K562 (cell line): ENCODE measurements at regions not wholly inside any gene's neighbourhood (a gene's known extent, or its start where the extent isn't known, plus 50 kb on each side); places are given as distances from the start of the nearest gene placed in this dataset.

Source experiments
- ATAC-seq: fragments of 200-7000 bp; cut with Tn5 transposase; 3 replicates; pipeline ENCODE4 v1.9.1; 2020; ENCODE audit warnings: moderate library complexity
- BruUV-seq: library from RNA; stranded (reverse); fragments of 400-500 nt; replicated peaks from 2 replicates; lab custom pipeline; 2021; lab: Mats Ljungman, UMichigan
- CTCF ChIA-PET: fragments of 300-600 bp; formaldehyde crosslinking; extraction: SDS; loops from one replicate; lab custom pipeline; 2021; ENCODE audit warnings: low intra/inter-chr PET ratio; lab: Yijun Ruan, JAX
- POLR2A ChIA-PET: fragments of 300-600, 350-650 bp; sonication (Branson Sonifier 250); formaldehyde crosslinking; extraction: SDS; loops from one replicate; lab custom pipeline; 2021; ENCODE audit warnings: antibody characterized with exemption, inconsistent platforms; lab: Yijun Ruan, JAX
- DNase-seq, 4 experiments: peaks; one replicate each; pipeline versions ENCODE4 v3.0.0 to v3.0.0-alpha.2; 2011 to 2018; ENCODE audit warnings: low spot score in 3 of 4, mixed read lengths in 3 of 4; ENCODE audit errors: extremely low read depth in 1 of 4
- FAIRE-seq: peaks from 2 replicates; lab custom pipeline; 2011; peaks lifted over from hg19 to GRCh38; lab: Jason Lieb, UNC
- H2AFZ ChIP-seq: 2 replicates; pipeline ENCODE4 v1.6.0; 2011; ENCODE audit warnings: low read depth, low read length, control low read depth, inconsistent platforms
- H3K27ac ChIP-seq: fragments of 200-600 bp; 3 replicates; pipeline ENCODE4 v1.8.0; 2011; ENCODE audit warnings: low read depth, mild to moderate bottlenecking, control low read depth, inconsistent platforms, low read length, moderate library complexity, mixed read lengths; ENCODE audit errors: extremely low read depth
- H3K27me3 ChIP-seq, 2 experiments: fragments of 300-600 bp in 1 of 2; 2 replicates in 1 of 2; 3 replicates in 1 of 2; pipeline versions ENCODE4 v1.6.0 to v1.8.0; 2011; ENCODE audit warnings: inconsistent platforms in 2 of 2, low read length in 2 of 2, mild to moderate bottlenecking in 1 of 2, mixed read lengths in 1 of 2, moderate library complexity in 1 of 2; ENCODE audit not compliant: control insufficient read depth in 2 of 2, insufficient read depth in 2 of 2
- H3K36me3 ChIP-seq: fragments of 300-600 bp; 3 replicates; pipeline ENCODE4 v1.8.0; 2011; ENCODE audit warnings: mild to moderate bottlenecking, low read length, inconsistent platforms; ENCODE audit not compliant: control insufficient read depth, insufficient read depth
- H3K4me1 ChIP-seq, 2 experiments: fragments of 200-600 bp in 1 of 2; replicated peaks in 1 of 2; 2 replicates in 1 of 2; 3 replicates in 1 of 2; pipeline versions ENCODE4 v1.5.1 to v1.8.0; 2011; ENCODE audit warnings: inconsistent platforms in 2 of 2, low read length in 2 of 2, mild to moderate bottlenecking in 1 of 2, mixed read lengths in 1 of 2, moderate library complexity in 1 of 2; ENCODE audit not compliant: control insufficient read depth in 2 of 2, insufficient read depth in 2 of 2
- H3K4me2 ChIP-seq: 2 replicates; pipeline ENCODE4 v1.6.1; 2011; ENCODE audit warnings: low read length, control low read depth, inconsistent platforms, mixed read lengths; ENCODE audit not compliant: insufficient read depth
- H3K4me3 ChIP-seq: fragments of 200-600 bp; sonication (generic), shearing (Covaris generic); 2 replicates; pipeline ENCODE4 v1.5.1; 2016; ENCODE audit warnings: control low read depth, inconsistent platforms
- H3K79me2 ChIP-seq: fragments of 200-600 bp; 3 replicates; pipeline ENCODE4 v1.8.0; 2011; ENCODE audit warnings: low read length, inconsistent platforms; ENCODE audit not compliant: control insufficient read depth, insufficient read depth
- H3K9ac ChIP-seq, 2 experiments: 2 replicates each; pipeline versions ENCODE4 v1.6.0 to v1.6.1; 2011; ENCODE audit warnings: low read depth in 2 of 2, low read length in 2 of 2, control low read depth in 1 of 2, inconsistent platforms in 1 of 2, mild to moderate bottlenecking in 1 of 2, mixed read lengths in 1 of 2; ENCODE audit not compliant: insufficient read depth in 1 of 2
- H3K9me1 ChIP-seq: one replicate; pipeline ENCODE4 v1.6.0; 2011; ENCODE audit warnings: inconsistent platforms, mild to moderate bottlenecking, low read length, moderate library complexity; ENCODE audit not compliant: control insufficient read depth, insufficient read depth
- H3K9me3 ChIP-seq: replicated peaks from 2 replicates; pipeline ENCODE4 v1.5.1; 2011; ENCODE audit warnings: low read depth, low read length, inconsistent platforms; ENCODE audit not compliant: control insufficient read depth, insufficient read depth
- H4K20me1 ChIP-seq: replicated peaks from 2 replicates; pipeline ENCODE4 v1.6.1; 2011; ENCODE audit warnings: low read length, inconsistent platforms, mixed read lengths; ENCODE audit not compliant: control insufficient read depth, insufficient read depth
- ARID1B ChIP-seq: fragments of 450-650 bp; IDR thresholded peaks from 2 replicates; pipeline ENCODE4 v1.6.1; 2016; ENCODE audit warnings: antibody characterized with exemption, mild to moderate bottlenecking, inconsistent platforms
- BRCA1 ChIP-seq, 2 experiments: fragments of 450-650 bp in 1 of 2; sonication (generic) in 1 of 2; formaldehyde crosslinking in 1 of 2; IDR thresholded peaks; 2 replicates each; pipeline versions ENCODE4 v1.5.0 to v1.6.1; 2017 to 2020; ENCODE audit warnings: mild to moderate bottlenecking in 1 of 2, missing genetic modification reagents in 1 of 2
- CBFA2T2 ChIP-seq: fragments of 450-650 bp; conservative IDR thresholded peaks from 2 replicates; pipeline ENCODE4 v1.6.1; 2017; ENCODE audit warnings: mild to moderate bottlenecking
- CHCHD3 ChIP-seq: fragments of 250-450 bp; sonication (Bioruptor Pico); IDR thresholded peaks from 2 replicates; pipeline ENCODE4 v2.1.2; 2022; ENCODE audit warnings: mild to moderate bottlenecking
- HEY1 ChIP-seq: fragments of 250-450 bp; sonication (Bioruptor Pico); IDR thresholded peaks from 2 replicates; pipeline ENCODE4 v1.5.0; 2020; ENCODE audit warnings: mild to moderate bottlenecking, moderate library complexity, borderline replicate concordance
- KLF13 ChIP-seq: fragments of 450-650 bp; IDR thresholded peaks from 2 replicates; pipeline ENCODE4 v1.6.1; 2016; ENCODE audit warnings: missing genetic modification characterization, low read depth, mild to moderate bottlenecking, missing compliant biosample characterization, moderate library complexity, borderline replicate concordance
- POLR2AphosphoS5 ChIP-seq: IDR thresholded peaks from 2 replicates; pipeline ENCODE4 v1.6.1; 2011; ENCODE audit warnings: mild to moderate bottlenecking, low read depth, low read length, moderate library complexity; ENCODE audit not compliant: control insufficient read depth, insufficient read depth
- RFX5 ChIP-seq: IDR thresholded peaks from 2 replicates; pipeline ENCODE4 v1.6.1; 2011; ENCODE audit warnings: low read depth, mild to moderate bottlenecking, improper control_type of control experiment, low read length
- SP2 ChIP-seq: IDR thresholded peaks from 2 replicates; pipeline ENCODE4 v1.6.1; 2011; ENCODE audit warnings: mild to moderate bottlenecking, low read depth, low read length, moderate library complexity; ENCODE audit not compliant: poor library complexity, severe bottlenecking; ENCODE audit errors: extremely low read depth
- TBL1XR1 ChIP-seq, 2 experiments: IDR thresholded peaks; 2 replicates each; pipeline ENCODE4 v1.6.1; 2012; ENCODE audit warnings: improper control_type of control experiment in 2 of 2, low read length in 2 of 2, mild to moderate bottlenecking in 1 of 2
- ZNF316 ChIP-seq: fragments of 450-650 bp; IDR thresholded peaks from 2 replicates; pipeline ENCODE4 v1.6.1; 2016
- ZSCAN32 ChIP-seq: fragments of 450-650 bp; formaldehyde crosslinking; IDR thresholded peaks from 2 replicates; pipeline ENCODE4 v1.4.0; 2020; ENCODE audit warnings: mild to moderate bottlenecking, moderate library complexity
- WGBS: fragments of 100-300 bp; shearing (Covaris generic); methylation state at CpG from one replicate; pipeline ENCODE4 v1.1.6; 2016; ENCODE audit warnings: low coverage, mixed read lengths; ENCODE audit not compliant: insufficient coverage; ENCODE audit errors: missing lambda C conversion rate; 5-methylcytosine and 5-hydroxymethylcytosine counted together
- in situ Hi-C: fragments of 300-500 bp; cut with MboI; formaldehyde crosslinking; loops from 4 replicates; pipeline ENCODE4 v1.15.0; 2018; ENCODE audit warnings: inconsistent platforms, mixed read lengths
- intact Hi-C: fragments of 100-400 bp; cut with micrococcal nuclease; formaldehyde crosslinking; loops from 2 replicates; pipeline ENCODE4 v1.14.2; 2022
- TF ChIP-seq, protein P1 (sequence below), 2 experiments: fragments of 450-650 bp in 1 of 2; sonication (generic) in 1 of 2; formaldehyde crosslinking; conservative IDR thresholded peaks; 2 replicates each; pipeline versions ENCODE4 v1.4.0 to v1.8.1; 2020 to 2022; ENCODE audit warnings: mild to moderate bottlenecking in 1 of 2, missing genetic modification reagents in 1 of 2
- TF ChIP-seq, protein P2 (sequence below): sonication (generic); formaldehyde crosslinking; IDR thresholded peaks from 2 replicates; pipeline ENCODE4 v1.8.1; 2023; ENCODE audit warnings: mild to moderate bottlenecking, missing genetic modification reagents
- TF ChIP-seq, protein P3 (sequence below): fragments of 250-450 bp; sonication (Bioruptor Pico); IDR thresholded peaks from 2 replicates; pipeline ENCODE4 v1.4.0; 2020; ENCODE audit warnings: mild to moderate bottlenecking
- TF ChIP-seq, protein P4 (sequence below), 2 experiments: fragments of 450-650 bp in 1 of 2; sonication (generic) in 1 of 2; formaldehyde crosslinking in 1 of 2; IDR thresholded peaks in 1 of 2; conservative IDR thresholded peaks in 1 of 2; 2 replicates each; pipeline versions ENCODE4 v1.6.1 to v1.8.1; 2016 to 2023; ENCODE audit warnings: mild to moderate bottlenecking in 2 of 2, moderate library complexity in 2 of 2, inconsistent platforms in 1 of 2, missing genetic modification reagents in 1 of 2

DNA sequence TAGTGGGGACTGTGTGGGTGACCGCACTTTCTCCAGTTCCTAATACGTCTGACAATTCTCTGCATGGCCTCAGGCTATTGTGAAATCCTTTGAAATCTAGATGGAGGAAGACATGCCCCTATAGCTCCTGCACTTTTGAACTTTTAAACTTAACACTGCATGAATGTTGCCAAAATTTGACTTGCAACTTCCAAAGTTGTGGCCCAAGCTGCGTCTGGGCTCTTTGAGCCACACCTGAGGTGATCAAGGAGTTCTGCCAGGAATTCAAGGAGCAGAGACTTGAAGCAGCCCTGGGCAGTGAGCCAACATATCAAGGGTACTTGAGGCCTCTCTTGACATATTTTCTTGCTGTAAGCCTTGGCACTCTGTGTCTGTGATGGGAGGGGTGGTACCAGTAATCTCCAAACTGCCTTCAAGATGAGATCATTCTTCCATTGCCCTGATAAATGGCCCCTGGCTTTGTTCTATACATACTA lies 1336.1 kb upstream of the CDH9 start:
- Histone ChIP-seq H3K27ac (no peak overlapping the region), H3K9me3 (no peaks in the 10 kb centered on the region), H3K9me1 (no peaks in the 10 kb centered on the region), H4K20me1 (no peaks in the 10 kb centered on the region)
- 4% methylated on average over 3 of the region's 3 CpGs for WGBS
- no peak for DNase-seq
- in situ Hi-C loops, result no loop called here
- POLR2A ChIA-PET, result no interaction called here
- TF ChIP-seq RFX5, result no peak
- TF ChIP-seq KLF13 (tag), result no peak
- TF ChIP-seq TBL1XR1 (IDR thresholded peaks at IDR 0.05; ENCODE audit: low read length in 2 of 2), result no peak
- no peak for TF ChIP-seq ZSCAN32 (CRISPR knock-in tag)
- TF ChIP-seq, protein P1, sequence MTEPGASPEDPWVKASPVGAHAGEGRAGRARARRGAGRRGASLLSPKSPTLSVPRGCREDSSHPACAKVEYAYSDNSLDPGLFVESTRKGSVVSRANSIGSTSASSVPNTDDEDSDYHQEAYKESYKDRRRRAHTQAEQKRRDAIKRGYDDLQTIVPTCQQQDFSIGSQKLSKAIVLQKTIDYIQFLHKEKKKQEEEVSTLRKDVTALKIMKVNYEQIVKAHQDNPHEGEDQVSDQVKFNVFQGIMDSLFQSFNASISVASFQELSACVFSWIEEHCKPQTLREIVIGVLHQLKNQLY (CRISPR knock-in tag; conservative IDR thresholded peaks at IDR 0.05), result no peak
- TF ChIP-seq POLR2AphosphoS5, result no peak
- TF ChIP-seq, protein P2, sequence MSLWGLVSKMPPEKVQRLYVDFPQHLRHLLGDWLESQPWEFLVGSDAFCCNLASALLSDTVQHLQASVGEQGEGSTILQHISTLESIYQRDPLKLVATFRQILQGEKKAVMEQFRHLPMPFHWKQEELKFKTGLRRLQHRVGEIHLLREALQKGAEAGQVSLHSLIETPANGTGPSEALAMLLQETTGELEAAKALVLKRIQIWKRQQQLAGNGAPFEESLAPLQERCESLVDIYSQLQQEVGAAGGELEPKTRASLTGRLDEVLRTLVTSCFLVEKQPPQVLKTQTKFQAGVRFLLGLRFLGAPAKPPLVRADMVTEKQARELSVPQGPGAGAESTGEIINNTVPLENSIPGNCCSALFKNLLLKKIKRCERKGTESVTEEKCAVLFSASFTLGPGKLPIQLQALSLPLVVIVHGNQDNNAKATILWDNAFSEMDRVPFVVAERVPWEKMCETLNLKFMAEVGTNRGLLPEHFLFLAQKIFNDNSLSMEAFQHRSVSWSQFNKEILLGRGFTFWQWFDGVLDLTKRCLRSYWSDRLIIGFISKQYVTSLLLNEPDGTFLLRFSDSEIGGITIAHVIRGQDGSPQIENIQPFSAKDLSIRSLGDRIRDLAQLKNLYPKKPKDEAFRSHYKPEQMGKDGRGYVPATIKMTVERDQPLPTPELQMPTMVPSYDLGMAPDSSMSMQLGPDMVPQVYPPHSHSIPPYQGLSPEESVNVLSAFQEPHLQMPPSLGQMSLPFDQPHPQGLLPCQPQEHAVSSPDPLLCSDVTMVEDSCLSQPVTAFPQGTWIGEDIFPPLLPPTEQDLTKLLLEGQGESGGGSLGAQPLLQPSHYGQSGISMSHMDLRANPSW (CRISPR knock-in tag), result no peak
- no peak for TF ChIP-seq ZNF316
- TF ChIP-seq CBFA2T2, result no peak
- TF ChIP-seq SP2, result no peak
- no peak for TF ChIP-seq ARID1B
- TF ChIP-seq HEY1 (CRISPR knock-in tag), result no peak
- TF ChIP-seq CHCHD3 (CRISPR knock-in tag), result no peak
- TF ChIP-seq, protein P3, sequence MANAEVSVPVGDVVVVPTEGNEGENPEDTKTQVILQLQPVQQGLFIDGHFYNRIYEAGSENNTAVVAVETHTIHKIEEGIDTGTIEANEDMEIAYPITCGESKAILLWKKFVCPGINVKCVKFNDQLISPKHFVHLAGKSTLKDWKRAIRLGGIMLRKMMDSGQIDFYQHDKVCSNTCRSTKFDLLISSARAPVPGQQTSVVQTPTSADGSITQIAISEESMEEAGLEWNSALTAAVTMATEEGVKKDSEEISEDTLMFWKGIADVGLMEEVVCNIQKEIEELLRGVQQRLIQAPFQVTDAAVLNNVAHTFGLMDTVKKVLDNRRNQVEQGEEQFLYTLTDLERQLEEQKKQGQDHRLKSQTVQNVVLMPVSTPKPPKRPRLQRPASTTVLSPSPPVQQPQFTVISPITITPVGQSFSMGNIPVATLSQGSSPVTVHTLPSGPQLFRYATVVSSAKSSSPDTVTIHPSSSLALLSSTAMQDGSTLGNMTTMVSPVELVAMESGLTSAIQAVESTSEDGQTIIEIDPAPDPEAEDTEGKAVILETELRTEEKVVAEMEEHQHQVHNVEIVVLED, result no peak
- TF ChIP-seq, protein P4, sequence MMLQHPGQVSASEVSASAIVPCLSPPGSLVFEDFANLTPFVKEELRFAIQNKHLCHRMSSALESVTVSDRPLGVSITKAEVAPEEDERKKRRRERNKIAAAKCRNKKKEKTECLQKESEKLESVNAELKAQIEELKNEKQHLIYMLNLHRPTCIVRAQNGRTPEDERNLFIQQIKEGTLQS (IDR thresholded peaks at IDR 0.05), result no peak
- TF ChIP-seq, protein P4 (CRISPR knock-in tag; conservative IDR thresholded peaks at IDR 0.05), result no peak
- TF ChIP-seq BRCA1 (IDR thresholded peaks at IDR 0.05), result no peak
- no peak for TF ChIP-seq BRCA1 (CRISPR knock-in tag; IDR thresholded peaks at IDR 0.05)
- TF ChIP-seq, all 486 proteins: peak for 0
- no TSS peak for BruUV-seq
- CTCF ChIA-PET, result no interaction called here
- ATAC-seq (no peak), FAIRE-seq (no peak)
- no peak overlapping the region for H3K4me3 ChIP-seq
- no peak overlapping the region for H3K4me2 ChIP-seq
- H2AFZ ChIP-seq, result no peak overlapping the region
- no peaks in the 10 kb centered on the region for H3K27me3 ChIP-seq
- intact Hi-C loops, result no loop called here
- no peaks in the 10 kb centered on the region for H3K79me2 ChIP-seq
- no peaks in the 10 kb centered on the region for H3K4me1 ChIP-seq
- no peak overlapping the region for H3K9ac ChIP-seq
- no peaks in the 10 kb centered on the region for H3K36me3 ChIP-seq
